ENCODE measurements at regions not wholly inside any gene's neighbourhood (a gene's known extent, or its start where the extent isn't known, plus 50 kb on each side); places are given as distances from the start of the nearest gene placed in this dataset.

DNA sequence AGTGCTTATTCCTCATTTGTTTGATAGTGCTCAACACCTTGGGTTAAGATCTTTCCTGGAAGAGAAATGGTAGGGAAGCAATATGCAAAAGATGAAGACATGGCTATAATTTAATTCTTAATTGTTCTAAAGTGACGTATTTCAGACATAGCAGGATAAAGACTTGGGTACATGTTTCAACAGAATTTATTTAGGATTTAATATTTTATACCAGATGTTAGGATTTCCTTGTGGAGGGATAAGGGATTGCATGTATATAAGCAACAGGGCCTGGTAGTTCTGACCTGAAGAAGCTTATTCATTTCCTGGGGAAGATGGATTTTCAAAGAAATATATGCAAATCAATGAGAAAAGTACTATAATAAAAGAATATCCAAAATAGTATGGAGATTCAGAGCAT is 163.8 kb downstream of the FAT3 start:
- POLR2A ChIA-PET = no interaction called here
- CTCF ChIA-PET = interaction anchor here (1.4 to 2.1 kb wide), 2 partner anchors 10 to 12 kb away, joined by 5 to 14 read pairs; no protein-coding TSS in a partner anchor
- DNase-seq (ENCODE audit: extremely low spot score) = no peak
- TF ChIP-seq CTBP1 (IDR thresholded peaks at IDR 0.05; ENCODE audit: borderline replicate concordance) (no peak), TARDBP (IDR thresholded peaks at IDR 0.05) (no peak)

DNA sequence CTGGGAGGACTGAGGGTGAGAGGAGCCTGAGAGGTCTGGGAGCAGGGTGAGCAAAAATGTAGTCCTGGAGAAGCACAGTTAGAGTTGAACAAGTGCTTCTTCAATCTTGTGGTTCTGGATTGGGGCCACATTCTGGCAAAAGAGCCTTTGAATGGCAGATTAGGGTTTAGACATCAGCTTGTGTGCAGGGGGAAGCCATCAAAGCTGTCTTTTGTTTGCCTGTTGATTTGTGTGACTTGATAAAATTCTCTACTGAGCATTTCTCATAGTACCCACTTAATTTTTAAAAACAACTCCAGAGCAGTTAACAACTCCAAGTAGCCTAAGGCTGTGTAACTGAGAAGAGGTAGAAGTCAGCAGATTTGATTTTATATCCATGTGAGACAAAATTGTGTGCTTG is 166.2 kb downstream of the FAT3 start:
- POLR2A ChIA-PET = no interaction called here
- DNase-seq (ENCODE audit: extremely low spot score) = no peak
- CTCF ChIA-PET = no interaction called here
- no peak for TF ChIP-seq HDGF (IDR thresholded peaks at IDR 0.05; ENCODE audit: borderline replicate concordance)
- TF ChIP-seq ELF4 (IDR thresholded peaks at IDR 0.05) = no peak
- TF ChIP-seq TARDBP (IDR thresholded peaks at IDR 0.05) = no peak
- TF ChIP-seq BHLHE40 (IDR thresholded peaks at IDR 0.05; ENCODE audit: borderline replicate concordance) = no peak

DNA sequence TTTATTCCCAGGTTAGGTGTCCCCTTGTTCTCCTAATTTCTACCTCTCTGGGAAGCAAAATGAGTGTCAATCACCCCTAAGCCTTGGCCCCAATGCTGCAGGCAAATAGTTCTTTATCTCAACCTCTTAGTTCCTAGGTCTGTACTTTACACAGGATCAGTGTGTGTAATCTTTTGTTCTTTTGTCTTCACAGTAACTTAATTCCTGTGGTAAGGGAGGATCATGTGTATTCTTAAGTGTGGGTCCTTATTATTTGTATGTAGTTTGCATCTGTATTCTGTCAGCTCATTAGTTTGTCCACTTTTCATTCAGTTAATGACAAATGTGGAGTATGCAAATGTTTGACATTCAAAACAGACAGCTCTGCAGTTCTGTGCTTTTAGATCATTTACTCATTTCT is 166.7 kb downstream of the FAT3 start:
- no peak for DNase-seq (ENCODE audit: extremely low spot score)
- CTCF ChIA-PET = no interaction called here
- POLR2A ChIA-PET = no interaction called here
- TF ChIP-seq ARNT (IDR thresholded peaks at IDR 0.05) (no peak), BHLHE40 (IDR thresholded peaks at IDR 0.05; ENCODE audit: borderline replicate concordance) (no peak), NFRKB (IDR thresholded peaks at IDR 0.05) (no peak), L3MBTL2 (conservative IDR thresholded peaks at IDR 0.05) (no peak), FOXK2 (IDR thresholded peaks at IDR 0.05) (no peak), LEF1 (IDR thresholded peaks at IDR 0.05; ENCODE audit: borderline replicate concordance) (no peak), PKNOX1 (IDR thresholded peaks at IDR 0.05) (no peak), CTBP1 (IDR thresholded peaks at IDR 0.05; ENCODE audit: borderline replicate concordance) (no peak), ELF4 (IDR thresholded peaks at IDR 0.05) (no peak), FOXM1 (IDR thresholded peaks at IDR 0.05; ENCODE audit: borderline replicate concordance) (no peak), SUZ12 (IDR thresholded peaks at IDR 0.05) (no peak), SP1 (IDR thresholded peaks at IDR 0.05) (no peak), HDGF (IDR thresholded peaks at IDR 0.05; ENCODE audit: borderline replicate concordance) (no peak), FOXA1 (IDR thresholded peaks at IDR 0.05) (no peak), ZNF384 (IDR thresholded peaks at IDR 0.05) (no peak), TARDBP (IDR thresholded peaks at IDR 0.05) (no peak)

DNA sequence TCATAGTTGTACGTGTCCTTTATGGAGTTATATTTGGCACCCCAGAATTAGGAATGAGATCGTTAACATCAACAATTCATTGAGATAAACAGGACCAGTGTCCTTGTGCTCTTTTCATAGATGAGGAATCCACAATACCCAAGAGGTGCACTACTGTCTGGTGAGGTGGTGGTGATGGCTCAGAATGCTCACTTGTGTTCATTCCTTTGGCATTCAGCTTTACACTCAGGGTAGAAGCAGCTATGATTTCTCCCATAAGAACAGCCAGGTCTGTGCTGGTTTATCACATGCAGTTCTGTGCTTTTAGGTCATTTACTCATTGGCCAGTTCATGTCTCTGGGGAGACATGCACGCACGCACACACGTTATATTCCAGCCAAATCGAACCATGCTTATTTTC is 167.2 kb downstream of the FAT3 start:
- TF ChIP-seq FOXM1 (IDR thresholded peaks at IDR 0.05; ENCODE audit: borderline replicate concordance) (no peak), ZNF384 (IDR thresholded peaks at IDR 0.05) (no peak), PKNOX1 (IDR thresholded peaks at IDR 0.05) (no peak), ARNT (IDR thresholded peaks at IDR 0.05) (no peak), HDGF (IDR thresholded peaks at IDR 0.05; ENCODE audit: borderline replicate concordance) (no peak), FOXK2 (IDR thresholded peaks at IDR 0.05) (no peak), TARDBP (IDR thresholded peaks at IDR 0.05) (no peak), NFRKB (IDR thresholded peaks at IDR 0.05) (no peak), BHLHE40 (IDR thresholded peaks at IDR 0.05; ENCODE audit: borderline replicate concordance) (no peak), LEF1 (IDR thresholded peaks at IDR 0.05; ENCODE audit: borderline replicate concordance) (no peak), FOXA1 (IDR thresholded peaks at IDR 0.05) (no peak), ELF4 (IDR thresholded peaks at IDR 0.05) (no peak), L3MBTL2 (conservative IDR thresholded peaks at IDR 0.05) (no peak), SP1 (IDR thresholded peaks at IDR 0.05) (no peak), SUZ12 (IDR thresholded peaks at IDR 0.05) (no peak), CTBP1 (IDR thresholded peaks at IDR 0.05; ENCODE audit: borderline replicate concordance) (no peak)
- POLR2A ChIA-PET = no interaction called here
- CTCF ChIA-PET = no interaction called here
- DNase-seq (ENCODE audit: extremely low spot score) = no peak

GRCh38 chr11:92393218-92393617 is 168.6 kb downstream of the FAT3 start:
- TF ChIP-seq TARDBP (IDR thresholded peaks at IDR 0.05) (no peak), ELF4 (IDR thresholded peaks at IDR 0.05) (no peak), ZNF384 (IDR thresholded peaks at IDR 0.05) (no peak), HDGF (IDR thresholded peaks at IDR 0.05; ENCODE audit: borderline replicate concordance) (no peak), L3MBTL2 (conservative IDR thresholded peaks at IDR 0.05) (no peak), FOXK2 (IDR thresholded peaks at IDR 0.05) (no peak), FOXM1 (IDR thresholded peaks at IDR 0.05; ENCODE audit: borderline replicate concordance) (no peak), PKNOX1 (IDR thresholded peaks at IDR 0.05) (no peak), NFRKB (IDR thresholded peaks at IDR 0.05) (no peak), SP1 (IDR thresholded peaks at IDR 0.05) (no peak), ARNT (IDR thresholded peaks at IDR 0.05) (no peak), LEF1 (IDR thresholded peaks at IDR 0.05; ENCODE audit: borderline replicate concordance) (no peak), CTBP1 (IDR thresholded peaks at IDR 0.05; ENCODE audit: borderline replicate concordance) (no peak), SUZ12 (IDR thresholded peaks at IDR 0.05) (no peak), FOXA1 (IDR thresholded peaks at IDR 0.05) (no peak), BHLHE40 (IDR thresholded peaks at IDR 0.05; ENCODE audit: borderline replicate concordance) (no peak)
- POLR2A ChIA-PET = no interaction called here
- CTCF ChIA-PET = no interaction called here
- DNase-seq (ENCODE audit: extremely low spot score) = no peak

DNA sequence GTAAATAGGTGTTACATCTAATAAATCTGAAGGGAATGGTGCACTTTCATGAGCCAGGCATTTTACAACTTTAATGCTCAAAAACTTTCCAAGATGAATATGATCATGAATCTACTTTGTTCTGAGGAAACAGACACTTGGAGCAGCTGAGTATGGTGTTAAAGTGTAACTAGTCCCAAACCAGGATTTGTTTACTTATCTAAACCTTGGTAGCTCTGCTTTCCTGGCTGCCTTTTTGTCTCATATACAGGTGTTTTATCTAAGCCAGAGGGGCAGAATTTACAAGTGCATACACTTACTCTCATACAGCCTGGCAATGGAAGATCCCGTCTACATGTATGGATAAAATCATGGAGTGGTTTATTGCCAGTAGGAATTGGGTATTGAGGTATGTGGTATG is 171.5 kb downstream of the FAT3 start:
- ChIA-PET CTCF (no interaction called here), POLR2A (interaction anchor here (1.6 kb wide), 1 partner anchor 51 kb away, joined by 3 read pairs; no protein-coding TSS in a partner anchor)
- TF ChIP-seq ARNT (IDR thresholded peaks at IDR 0.05) (no peak), SUZ12 (IDR thresholded peaks at IDR 0.05) (no peak), BHLHE40 (IDR thresholded peaks at IDR 0.05; ENCODE audit: borderline replicate concordance) (no peak), L3MBTL2 (conservative IDR thresholded peaks at IDR 0.05) (no peak), PKNOX1 (IDR thresholded peaks at IDR 0.05) (no peak), FOXM1 (IDR thresholded peaks at IDR 0.05; ENCODE audit: borderline replicate concordance) (no peak), ZNF384 (IDR thresholded peaks at IDR 0.05) (no peak), LEF1 (IDR thresholded peaks at IDR 0.05; ENCODE audit: borderline replicate concordance) (no peak), ELF4 (IDR thresholded peaks at IDR 0.05) (no peak), FOXK2 (IDR thresholded peaks at IDR 0.05) (no peak), SP1 (IDR thresholded peaks at IDR 0.05) (no peak)
- no peak for DNase-seq (ENCODE audit: extremely low spot score)

Measured in HEK293T (cell line).